ENCODE measurements at regions not wholly inside any gene's neighbourhood (a gene's known extent, or its start where the extent isn't known, plus 50 kb on each side); places are given as distances from the start of the nearest gene placed in this dataset.

GRCh38 chr3:159029306-159030026, 227.6 kb downstream of the MFSD1 start:
- H3K27me3 ChIP-seq: no peaks in the 10 kb centered on the region
- TF ChIP-seq, protein P1, sequence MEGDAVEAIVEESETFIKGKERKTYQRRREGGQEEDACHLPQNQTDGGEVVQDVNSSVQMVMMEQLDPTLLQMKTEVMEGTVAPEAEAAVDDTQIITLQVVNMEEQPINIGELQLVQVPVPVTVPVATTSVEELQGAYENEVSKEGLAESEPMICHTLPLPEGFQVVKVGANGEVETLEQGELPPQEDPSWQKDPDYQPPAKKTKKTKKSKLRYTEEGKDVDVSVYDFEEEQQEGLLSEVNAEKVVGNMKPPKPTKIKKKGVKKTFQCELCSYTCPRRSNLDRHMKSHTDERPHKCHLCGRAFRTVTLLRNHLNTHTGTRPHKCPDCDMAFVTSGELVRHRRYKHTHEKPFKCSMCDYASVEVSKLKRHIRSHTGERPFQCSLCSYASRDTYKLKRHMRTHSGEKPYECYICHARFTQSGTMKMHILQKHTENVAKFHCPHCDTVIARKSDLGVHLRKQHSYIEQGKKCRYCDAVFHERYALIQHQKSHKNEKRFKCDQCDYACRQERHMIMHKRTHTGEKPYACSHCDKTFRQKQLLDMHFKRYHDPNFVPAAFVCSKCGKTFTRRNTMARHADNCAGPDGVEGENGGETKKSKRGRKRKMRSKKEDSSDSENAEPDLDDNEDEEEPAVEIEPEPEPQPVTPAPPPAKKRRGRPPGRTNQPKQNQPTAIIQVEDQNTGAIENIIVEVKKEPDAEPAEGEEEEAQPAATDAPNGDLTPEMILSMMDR (IDR thresholded peaks at IDR 0.05): no peak
- no peak overlapping the region for H3K27ac ChIP-seq
- no peaks in the 10 kb centered on the region for H3K9me3 ChIP-seq
- H3K36me3 ChIP-seq: no peaks in the 10 kb centered on the region
- no peaks in the 10 kb centered on the region for H3K4me1 ChIP-seq (ENCODE audit: control insufficient read depth in 1 of 2, insufficient read depth in 1 of 2, low read depth in 1 of 2, low read length in 1 of 2)
- no peak overlapping the region for H3K4me3 ChIP-seq (ENCODE audit: low read depth in 1 of 2, low read length in 1 of 2)

- H3K9me3 ChIP-seq: no peaks in the 10 kb centered on the region
- H3K36me3 ChIP-seq: no peaks in the 10 kb centered on the region
- no peak overlapping the region for H3K4me3 ChIP-seq (ENCODE audit: low read depth in 1 of 2, low read length in 1 of 2)
- H3K27ac ChIP-seq: no peak overlapping the region
- H3K27me3 ChIP-seq: no peaks in the 10 kb centered on the region
- H3K4me1 ChIP-seq (ENCODE audit: control insufficient read depth in 1 of 2, insufficient read depth in 1 of 2, low read depth in 1 of 2, low read length in 1 of 2): no peaks in the 10 kb centered on the region
- TF ChIP-seq, protein P1 (IDR thresholded peaks at IDR 0.05): no peak
Observed at GRCh38 chr3:159030138-159030670, 228.3 kb downstream of the MFSD1 start.

DNA sequence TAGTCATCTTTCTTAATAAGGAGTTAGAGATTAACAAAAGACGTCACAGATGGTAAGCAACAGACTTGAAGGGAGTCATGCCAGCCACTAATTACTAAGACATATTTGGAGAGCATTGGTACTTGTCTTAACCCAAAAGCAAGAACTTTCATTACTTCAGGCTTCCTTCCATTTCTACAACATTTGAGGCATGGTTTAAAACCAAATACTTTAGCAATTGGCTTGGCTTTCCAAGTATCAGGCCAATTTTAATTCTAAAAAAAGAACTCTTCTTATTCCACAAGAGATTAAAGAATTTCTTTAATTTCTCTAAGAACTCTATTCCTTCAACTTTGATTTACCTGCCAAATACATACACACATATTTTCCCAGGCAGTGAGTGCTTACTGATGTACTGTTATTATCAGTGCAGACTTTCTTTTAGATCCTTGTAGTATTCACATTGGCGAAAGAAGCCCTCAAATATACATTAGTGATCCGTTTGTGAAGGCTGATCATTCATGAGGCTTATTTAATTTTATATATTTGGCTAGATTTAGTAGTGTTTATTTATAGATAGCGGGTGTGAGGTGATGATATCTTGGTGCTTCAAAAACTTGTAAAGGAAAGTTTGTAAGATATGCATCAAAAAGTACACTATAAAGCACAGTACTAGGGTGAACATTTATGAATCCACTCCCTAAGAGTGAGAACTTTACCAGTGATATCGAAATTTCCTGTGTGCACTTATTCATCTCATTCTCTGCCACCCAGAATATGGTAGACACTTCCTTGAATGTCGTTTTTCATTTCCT, 229.2 kb downstream of the MFSD1 start:
- no peak overlapping the region for H3K4me3 ChIP-seq (ENCODE audit: low read depth in 1 of 2, low read length in 1 of 2)
- no peaks in the 10 kb centered on the region for H3K9me3 ChIP-seq
- TF ChIP-seq, protein P1 (IDR thresholded peaks at IDR 0.05): no peak
- no peaks in the 10 kb centered on the region for H3K4me1 ChIP-seq (ENCODE audit: control insufficient read depth in 1 of 2, insufficient read depth in 1 of 2, low read depth in 1 of 2, low read length in 1 of 2)
- no peaks in the 10 kb centered on the region for H3K27me3 ChIP-seq
- H3K36me3 ChIP-seq: no peaks in the 10 kb centered on the region
- no peak overlapping the region for H3K27ac ChIP-seq

GRCh38 chr3:159032311-159032710, 230.5 kb downstream of the MFSD1 start:
- Histone ChIP-seq H3K9me3 (no peaks in the 10 kb centered on the region), H3K4me3 (ENCODE audit: low read depth in 1 of 2, low read length in 1 of 2) (no peak overlapping the region), H3K27me3 (no peaks in the 10 kb centered on the region), H3K27ac (no peak overlapping the region), H3K36me3 (no peaks in the 10 kb centered on the region), H3K4me1 (ENCODE audit: control insufficient read depth in 1 of 2, insufficient read depth in 1 of 2, low read depth in 1 of 2, low read length in 1 of 2) (no peaks in the 10 kb centered on the region)
- TF ChIP-seq, protein P1 (IDR thresholded peaks at IDR 0.05): no peak

GRCh38 chr3:159038405-159038804, 236.6 kb downstream of the MFSD1 start:
- no peak overlapping the region for H3K4me3 ChIP-seq (ENCODE audit: low read depth in 1 of 2, low read length in 1 of 2)
- H3K4me1 ChIP-seq (ENCODE audit: control insufficient read depth in 1 of 2, insufficient read depth in 1 of 2, low read depth in 1 of 2, low read length in 1 of 2): no peaks in the 10 kb centered on the region
- no peaks in the 10 kb centered on the region for H3K36me3 ChIP-seq
- no peak overlapping the region for H3K27ac ChIP-seq
- TF ChIP-seq, protein P1 (IDR thresholded peaks at IDR 0.05): no peak
- no peaks in the 10 kb centered on the region for H3K9me3 ChIP-seq
- no peaks in the 10 kb centered on the region for H3K27me3 ChIP-seq

All from neutrophil (primary cell).